GM18870 (cell line): ENCODE measurements at regions not wholly inside any gene's neighbourhood (a gene's known extent, or its start where the extent isn't known, plus 50 kb on each side); places are given as distances from the start of the nearest gene placed in this dataset.
A peak's percentile ranks its signal among the peaks of the same experiment; 100 is the strongest.

Source experiments
- ATAC-seq: cut with Tn5 transposase; IDR thresholded peaks from one replicate; pipeline ENCODE4 v1.9.1; 2021; ENCODE audit warnings: moderate library complexity; ENCODE audit not compliant: unreplicated experiment

DNA sequence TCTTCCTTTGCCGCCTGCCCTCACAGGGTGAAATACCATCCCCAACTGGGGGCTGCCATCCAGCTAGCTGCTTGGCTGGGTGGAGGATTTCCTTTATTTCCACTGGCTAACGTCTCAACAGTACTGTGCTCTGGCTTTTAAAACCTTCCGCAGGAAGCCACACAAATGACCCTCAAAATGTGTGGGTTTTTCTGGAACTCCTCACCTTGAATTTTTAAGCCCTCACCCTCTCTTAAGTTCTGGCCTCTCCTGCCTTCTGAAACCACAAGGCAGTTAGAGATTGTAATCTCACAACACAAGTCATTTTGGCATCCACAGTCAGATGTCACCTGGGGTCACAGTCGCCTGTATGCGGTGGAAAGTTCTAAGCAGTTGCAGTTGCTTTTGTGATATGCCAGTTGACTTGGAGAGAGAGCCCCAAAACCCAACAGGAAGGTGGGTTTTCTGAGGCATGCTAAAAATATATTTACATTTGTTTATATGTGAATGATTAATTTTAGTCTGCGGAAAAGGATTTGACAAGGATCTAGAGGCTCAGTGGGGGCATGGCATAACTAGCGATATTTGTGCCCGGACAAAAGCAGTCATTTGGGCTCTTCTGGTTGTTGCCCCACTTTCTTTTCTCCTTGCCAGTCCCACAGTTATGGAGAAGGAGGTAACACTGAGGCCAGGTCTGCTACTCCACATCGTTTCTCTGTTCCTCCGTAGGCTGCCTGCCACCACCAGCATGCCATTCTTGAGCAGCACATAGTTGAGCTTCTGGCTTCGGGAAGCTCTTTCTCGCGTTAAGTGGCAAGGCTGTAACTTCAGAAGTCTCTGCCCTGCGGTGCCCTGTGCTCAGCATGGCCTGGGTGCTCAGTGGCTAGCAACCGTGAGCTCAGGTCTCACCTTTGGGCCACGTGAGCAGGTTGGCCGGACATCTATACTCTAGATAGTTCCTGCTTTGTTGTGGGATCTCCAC is 335.3 kb downstream of the CD83 start:
- ATAC-seq = peak; percentile 93

GRCh38 chr6:14453712-14454472 is 336.3 kb downstream of the CD83 start:
- no peak for ATAC-seq

DNA sequence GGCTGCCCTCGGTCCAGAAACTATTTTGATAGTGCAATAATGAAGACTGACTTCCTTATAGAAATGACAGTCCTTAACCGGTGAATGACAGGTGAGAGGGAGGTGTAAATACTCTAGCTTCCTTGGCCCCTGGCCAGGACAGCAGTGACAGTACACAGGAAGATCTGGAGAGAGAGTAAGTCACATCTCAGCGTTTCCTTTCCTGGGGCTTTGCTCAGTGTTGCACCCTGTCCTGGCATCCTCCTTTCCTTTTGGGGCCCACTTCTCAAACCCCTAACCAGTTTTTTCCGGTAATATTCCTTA is 336.9 kb downstream of the CD83 start:
- no peak for ATAC-seq

DNA sequence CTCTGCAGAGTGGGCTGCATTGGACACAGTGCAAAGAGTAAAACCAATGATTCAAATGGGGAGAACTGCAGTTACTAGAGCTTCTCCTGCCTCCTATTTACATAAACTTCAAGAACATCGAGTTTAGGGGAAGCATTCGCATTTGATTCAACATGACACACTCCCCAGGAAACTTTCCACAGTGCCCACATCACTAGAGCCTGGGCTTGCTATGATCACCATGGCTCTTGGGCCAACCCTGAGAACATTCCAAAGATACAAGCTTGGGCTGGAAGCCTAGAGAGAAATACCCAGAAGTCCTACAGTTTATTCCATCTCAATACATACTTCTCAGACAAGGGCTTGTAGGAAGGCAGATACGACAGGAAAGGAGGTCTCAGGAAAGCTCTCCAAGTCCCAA is 337.9 kb downstream of the CD83 start:
- no peak for ATAC-seq

GRCh38 chr6:14455876-14456648 is 338.5 kb downstream of the CD83 start:
- ATAC-seq = no peak

GRCh38 chr6:14456941-14457340 is 339.4 kb downstream of the CD83 start:
- no peak for ATAC-seq

DNA sequence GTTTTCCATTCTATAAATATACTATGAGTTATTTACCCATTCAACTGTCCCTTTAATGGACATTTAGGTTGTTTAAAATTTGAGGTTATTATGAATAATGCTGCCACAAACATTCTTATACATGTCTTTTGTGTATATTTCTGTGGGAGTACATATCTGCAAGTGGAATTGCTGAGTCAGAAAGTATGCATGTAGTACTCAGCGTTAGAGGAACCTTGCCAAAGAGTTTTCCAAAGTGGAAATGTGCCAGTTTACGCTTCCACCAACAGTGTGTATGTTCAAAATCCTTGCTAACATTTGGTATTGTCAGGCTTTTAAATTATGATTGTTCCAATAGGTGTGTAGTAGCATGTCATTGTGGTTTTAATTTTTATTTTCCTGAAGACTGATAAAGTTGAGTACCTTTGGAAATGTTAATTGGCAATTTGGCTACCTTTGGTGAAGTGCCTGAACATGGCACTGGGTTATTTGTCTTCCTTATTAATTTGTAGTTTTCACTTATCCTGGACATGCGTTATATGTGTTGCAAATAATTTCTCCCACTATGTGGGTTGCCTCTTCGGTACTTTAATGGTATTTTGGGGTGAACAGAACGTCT is 341.2 kb downstream of the CD83 start:
- no peak for ATAC-seq

DNA sequence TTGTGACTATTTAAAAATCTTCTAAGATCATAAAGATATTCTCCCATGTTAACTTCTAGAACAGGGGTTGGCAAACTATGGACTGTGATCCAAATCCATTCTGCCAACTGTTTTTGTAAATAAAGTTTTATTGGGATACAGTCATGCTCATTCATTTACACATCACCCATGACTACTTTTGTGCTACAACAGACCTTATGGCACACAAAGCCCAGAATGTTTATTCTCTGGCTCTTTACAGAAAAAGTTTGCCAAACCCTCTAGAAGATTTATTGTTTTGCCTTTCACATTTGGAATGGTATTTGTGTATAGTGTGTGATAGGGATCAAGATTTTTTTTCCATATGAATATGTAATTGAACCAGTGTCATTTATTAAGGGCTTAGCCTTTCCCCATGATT is 341.7 kb downstream of the CD83 start:
- ATAC-seq = no peak

DNA sequence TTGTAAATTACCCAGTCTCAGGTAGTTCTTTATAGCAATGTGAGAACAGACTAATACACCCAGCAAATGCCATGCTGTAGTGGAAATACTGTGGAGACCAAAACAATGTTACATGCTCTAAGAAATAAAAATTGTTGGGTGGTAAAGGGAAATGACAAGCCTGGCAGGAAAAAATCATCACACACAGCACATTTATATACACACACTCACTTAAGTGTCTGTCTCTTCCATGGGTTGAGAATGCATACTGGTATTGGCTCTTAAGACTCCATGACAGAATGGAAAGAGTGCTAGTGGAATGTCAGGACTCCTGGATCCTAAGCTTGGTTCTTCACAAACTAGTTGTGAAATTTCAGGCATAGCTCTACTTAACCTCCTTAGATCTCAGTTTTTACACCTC is 343.0 kb downstream of the CD83 start:
- no peak for ATAC-seq

GRCh38 chr6:14462135-14462534 is 344.6 kb downstream of the CD83 start:
- no peak for ATAC-seq

DNA sequence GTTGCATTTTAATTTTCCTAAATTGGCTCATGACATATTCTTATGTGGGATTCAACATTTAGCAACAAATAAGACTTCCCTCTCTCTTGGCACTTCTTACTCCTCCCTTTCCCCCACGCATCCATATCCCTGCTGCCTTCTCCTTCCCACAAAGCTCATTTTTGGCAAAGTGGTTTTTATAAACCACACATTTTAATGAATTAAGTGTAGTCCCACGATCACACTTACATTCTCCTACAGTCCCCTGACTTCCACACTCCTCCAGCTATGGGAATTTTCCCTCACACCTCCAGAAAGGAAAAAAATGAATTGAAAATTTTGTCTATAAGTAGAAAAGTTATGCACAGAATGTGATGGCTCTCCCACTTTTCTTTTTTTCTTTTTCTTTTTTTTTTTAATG is 345.0 kb downstream of the CD83 start:
- no peak for ATAC-seq

GRCh38 chr6:14463110-14463509 is 345.5 kb downstream of the CD83 start:
- no peak for ATAC-seq

DNA sequence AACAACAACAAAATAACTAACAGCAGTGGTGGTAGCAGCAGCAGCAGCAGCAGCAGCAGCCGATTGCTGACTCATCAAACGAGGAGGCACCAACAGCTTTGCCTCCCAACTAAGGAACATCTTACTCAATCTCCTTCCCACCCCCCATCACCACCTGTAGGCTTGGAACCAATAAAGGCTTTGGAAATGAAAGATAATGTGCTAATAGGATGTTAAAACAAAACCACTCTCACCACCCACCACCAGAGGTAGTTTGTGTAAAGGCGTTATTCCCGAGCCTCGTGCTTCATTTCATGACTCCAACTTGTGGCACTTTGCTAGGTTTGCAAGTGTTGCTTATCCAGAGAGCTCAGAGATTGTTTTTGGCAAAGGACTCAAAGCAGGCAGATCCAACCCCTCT is 346.5 kb downstream of the CD83 start:
- ATAC-seq = no peak

GRCh38 chr6:14464716-14465115 is 347.1 kb downstream of the CD83 start:
- no peak for ATAC-seq

- ATAC-seq = no peak
Measured at GRCh38 chr6:14466278-14466677, 348.7 kb downstream of the CD83 start.

GRCh38 chr6:14467591-14467990 is 350.0 kb downstream of the CD83 start:
- ATAC-seq = no peak

GRCh38 chr6:14468647-14469321 is 351.2 kb downstream of the CD83 start:
- no peak for ATAC-seq

- ATAC-seq = no peak
Measured at GRCh38 chr6:14470101-14470500, 352.5 kb downstream of the CD83 start.

DNA sequence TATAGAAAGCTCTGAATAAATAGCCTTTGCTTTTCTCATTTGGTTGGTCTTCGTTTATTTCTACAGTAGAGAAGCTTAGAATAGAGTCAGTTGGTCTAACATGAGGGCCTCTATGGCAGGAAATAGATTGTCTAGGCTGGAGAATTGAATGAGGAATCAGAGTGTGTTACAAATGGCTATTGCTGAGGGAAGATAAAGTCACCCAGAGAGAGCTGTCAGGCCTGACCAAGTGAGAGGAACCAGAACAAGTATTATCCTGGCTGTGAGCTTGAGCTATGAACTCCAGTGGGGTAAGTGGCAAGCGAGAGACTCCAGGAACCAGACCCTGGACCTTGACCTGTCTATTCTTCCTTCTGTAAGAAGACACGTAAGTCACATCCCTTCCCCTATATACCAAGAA is 353.1 kb downstream of the CD83 start:
- ATAC-seq = no peak

GRCh38 chr6:14472255-14472985 is 354.8 kb downstream of the CD83 start:
- no peak for ATAC-seq
